GM19035 (cell line): ENCODE measurements at regions not wholly inside any gene's neighbourhood (a gene's known extent, or its start where the extent isn't known, plus 50 kb on each side); places are given as distances from the start of the nearest gene placed in this dataset.

Source experiments
- ATAC-seq: cut with Tn5 transposase; IDR thresholded peaks from one replicate; pipeline ENCODE4 v1.9.1; 2021; ENCODE audit not compliant: unreplicated experiment

DNA sequence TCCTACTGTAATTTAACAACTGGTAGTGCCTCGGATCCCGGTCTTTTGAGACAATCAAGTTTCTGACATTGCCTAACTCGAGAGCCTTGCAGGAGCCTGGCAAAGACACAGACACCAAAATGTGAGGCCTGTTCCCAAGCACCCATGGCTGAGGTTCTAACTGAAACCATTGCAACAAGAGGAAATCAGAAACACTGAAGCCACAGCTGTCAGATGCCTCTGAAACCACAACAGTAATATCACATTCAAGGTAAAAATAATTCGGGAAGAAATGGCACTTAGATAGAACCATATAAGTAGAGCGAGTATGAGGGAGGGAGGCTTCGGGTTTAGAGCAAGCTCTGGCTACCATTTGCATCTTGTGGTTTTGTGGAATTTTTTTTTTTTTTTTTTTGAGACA lies 285.9 kb downstream of the FBXO15 start:
- no peak for ATAC-seq

DNA sequence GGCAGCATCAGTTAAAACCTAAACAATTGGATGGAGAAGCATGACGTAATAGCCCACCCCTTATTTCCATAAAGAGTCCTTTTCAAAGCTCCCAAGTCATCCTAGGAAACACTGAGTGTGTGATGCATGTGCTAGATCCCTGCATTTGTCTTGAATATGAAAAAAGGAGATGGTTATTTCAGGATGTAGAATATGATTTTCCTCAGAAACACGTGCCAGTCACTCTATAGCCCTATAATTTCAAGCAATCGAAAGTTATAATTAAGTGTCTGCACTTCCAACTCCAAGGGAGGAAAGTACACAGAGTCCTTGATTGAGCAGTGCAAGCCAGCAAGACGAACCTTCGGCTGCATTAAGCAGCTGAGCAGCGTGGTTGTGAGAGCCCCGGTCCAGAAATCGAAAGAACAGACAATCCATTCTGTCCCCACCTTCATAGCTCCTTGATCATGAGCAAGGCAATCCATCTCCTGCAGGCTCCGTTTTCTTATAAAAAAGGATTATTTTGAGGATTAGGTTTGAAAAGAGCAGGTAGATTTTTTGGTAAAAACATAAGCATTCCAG lies 287.7 kb downstream of the FBXO15 start:
- no peak for ATAC-seq

- no peak for ATAC-seq
These were observed 294.7 kb downstream of the FBXO15 start for GRCh38 chr18:73852789-73853549.

- no peak for ATAC-seq
These were observed 296.9 kb downstream of the FBXO15 start for GRCh38 chr18:73850782-73851181.

DNA sequence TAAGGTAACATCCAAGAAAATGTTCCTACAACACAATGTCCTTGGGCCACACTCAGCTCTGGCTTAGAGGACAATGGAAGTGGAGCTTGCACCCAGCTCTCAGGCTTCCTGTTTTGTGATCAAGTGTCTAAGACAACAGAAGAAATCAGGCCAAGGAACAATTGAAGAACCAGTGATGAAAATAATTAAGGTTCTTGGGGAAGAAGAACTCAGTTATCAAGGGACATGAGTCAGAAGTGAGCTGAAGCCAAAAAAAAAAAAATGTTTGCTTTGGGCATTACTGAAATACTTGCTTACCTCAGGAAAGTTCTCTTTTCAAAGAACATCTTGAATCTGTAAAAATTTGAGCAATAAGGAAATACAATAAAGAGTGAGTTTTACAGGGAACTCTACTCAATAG lies 299.0 kb downstream of the FBXO15 start:
- ATAC-seq, result no peak

DNA sequence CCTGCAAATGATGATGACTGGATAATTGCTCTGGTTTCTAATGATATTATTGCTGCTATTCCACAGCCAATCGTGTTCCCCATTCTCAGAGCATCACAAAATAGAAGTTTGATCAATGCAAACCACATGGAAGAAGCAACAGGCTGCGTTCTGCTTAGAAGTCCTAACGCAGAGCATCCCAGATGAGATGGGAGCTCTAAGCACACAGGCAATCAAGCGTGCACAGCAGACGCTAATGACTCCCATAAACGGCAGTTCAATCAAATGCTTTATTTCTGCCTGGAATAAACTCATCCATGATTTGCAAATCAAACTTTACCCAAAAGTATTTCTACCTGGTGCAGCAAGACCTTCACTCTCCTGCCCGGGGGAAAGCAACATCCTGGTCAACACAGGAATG lies 304.2 kb downstream of the FBXO15 start:
- no peak for ATAC-seq

DNA sequence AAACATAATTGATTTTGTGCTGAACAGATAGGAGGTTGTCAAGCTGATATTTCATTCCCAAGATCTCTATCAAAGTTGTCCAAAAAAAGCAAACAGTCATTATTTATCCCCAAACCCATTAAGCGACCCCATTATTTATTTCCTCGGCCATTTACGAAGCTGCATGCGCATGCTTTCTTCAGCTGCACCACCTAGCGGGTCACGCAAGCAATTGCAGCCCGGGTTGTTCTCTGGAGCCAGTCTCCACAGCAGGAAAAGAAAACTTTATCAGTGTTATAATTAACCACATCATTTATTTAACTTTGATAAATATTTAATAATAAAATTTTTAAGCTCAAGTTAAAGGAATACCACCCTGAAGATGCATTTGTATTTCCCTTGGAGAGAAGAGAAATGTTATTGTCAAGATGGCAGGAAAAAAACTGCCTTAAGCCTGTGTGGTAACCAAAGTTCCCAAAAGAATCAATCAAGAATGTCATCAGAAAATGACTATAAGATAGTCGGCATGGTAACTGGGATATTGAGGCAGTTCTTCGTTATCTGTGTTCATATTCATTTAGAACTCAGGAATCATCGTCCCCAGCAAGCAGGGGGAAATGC lies 304.7 kb downstream of the FBXO15 start:
- ATAC-seq, result peak; percentile 85

GRCh38 chr18:73841661-73842060 lies 306.0 kb downstream of the FBXO15 start:
- ATAC-seq, result no peak

GRCh38 chr18:73840319-73840945 lies 307.2 kb downstream of the FBXO15 start:
- no peak for ATAC-seq

DNA sequence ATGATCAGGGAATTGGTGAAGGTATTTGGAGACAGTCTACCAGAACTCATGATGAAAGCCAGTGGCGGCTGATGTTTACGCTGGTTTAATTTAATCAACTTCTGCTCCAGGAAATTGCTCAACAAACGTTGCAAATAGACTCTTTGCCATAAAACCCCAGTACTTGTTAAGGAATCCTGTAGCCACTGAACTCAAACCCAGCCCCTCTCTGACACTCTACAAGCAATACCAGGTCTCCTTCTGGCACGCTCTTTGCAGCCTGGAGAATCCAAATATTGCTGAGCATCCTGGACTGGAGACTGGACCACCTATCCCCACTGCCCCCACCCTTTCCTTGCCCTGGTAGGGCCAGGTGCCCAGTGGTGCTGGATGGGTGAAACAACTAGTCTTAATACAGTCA lies 308.2 kb downstream of the FBXO15 start:
- ATAC-seq, result no peak

DNA sequence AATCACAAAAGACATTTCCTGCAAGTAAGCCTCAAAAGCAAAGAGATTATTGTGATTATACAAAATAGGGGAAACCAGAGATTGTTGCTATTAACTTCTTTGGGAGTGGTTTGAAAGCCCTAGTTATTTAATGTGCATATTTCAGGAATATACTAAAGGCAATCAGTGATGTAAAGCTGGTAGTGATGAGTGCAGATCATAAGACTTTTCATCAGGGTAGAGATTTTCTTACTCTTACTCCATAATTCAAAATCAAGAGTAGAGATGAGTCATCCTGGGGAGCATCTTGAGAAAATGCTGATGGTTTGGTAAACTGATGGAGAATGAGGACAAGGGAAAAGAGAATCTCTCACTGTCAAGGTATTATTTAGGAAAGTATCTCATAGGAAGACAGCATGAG lies 309.5 kb downstream of the FBXO15 start:
- ATAC-seq, result no peak

DNA sequence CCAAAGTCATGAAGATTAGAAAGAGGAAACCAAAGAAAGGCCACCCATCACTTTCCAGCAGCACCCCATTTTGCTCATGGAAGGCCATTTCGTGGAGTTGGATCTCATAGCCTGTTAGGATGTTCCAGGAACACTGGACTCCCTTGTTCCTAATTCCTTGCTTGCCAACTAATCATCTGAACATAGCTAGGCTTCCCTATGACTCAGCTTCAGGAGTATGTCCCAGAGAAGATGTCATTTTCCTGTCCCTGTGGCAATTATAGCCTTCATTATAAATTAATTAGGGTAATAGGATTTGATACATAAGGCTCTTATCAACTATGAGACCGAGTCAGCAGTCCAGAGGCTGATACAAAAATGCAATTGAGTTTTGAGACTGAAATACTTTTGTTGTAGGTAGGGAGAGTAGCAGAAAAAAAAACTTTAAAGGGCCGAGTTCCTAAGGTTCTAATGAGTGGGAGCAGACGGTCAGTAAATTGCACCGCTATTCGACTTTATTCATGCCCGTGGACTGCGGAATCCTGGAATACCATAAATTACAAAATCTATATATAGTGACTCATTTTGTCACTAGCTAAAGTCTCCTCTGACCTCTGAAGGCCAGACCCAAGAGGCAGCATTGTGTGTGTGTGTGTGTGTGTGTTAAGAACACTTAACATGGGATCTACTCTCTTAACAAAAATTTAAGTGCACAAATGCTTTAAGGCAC lies 311.8 kb downstream of the FBXO15 start:
- no peak for ATAC-seq

- ATAC-seq, result no peak
These were observed 312.6 kb downstream of the FBXO15 start for GRCh38 chr18:73835039-73835438.

- no peak for ATAC-seq
These were observed 315.9 kb downstream of the FBXO15 start for GRCh38 chr18:73831688-73832087.

- ATAC-seq, result no peak
These were observed 318.5 kb downstream of the FBXO15 start for GRCh38 chr18:73829146-73829545.

DNA sequence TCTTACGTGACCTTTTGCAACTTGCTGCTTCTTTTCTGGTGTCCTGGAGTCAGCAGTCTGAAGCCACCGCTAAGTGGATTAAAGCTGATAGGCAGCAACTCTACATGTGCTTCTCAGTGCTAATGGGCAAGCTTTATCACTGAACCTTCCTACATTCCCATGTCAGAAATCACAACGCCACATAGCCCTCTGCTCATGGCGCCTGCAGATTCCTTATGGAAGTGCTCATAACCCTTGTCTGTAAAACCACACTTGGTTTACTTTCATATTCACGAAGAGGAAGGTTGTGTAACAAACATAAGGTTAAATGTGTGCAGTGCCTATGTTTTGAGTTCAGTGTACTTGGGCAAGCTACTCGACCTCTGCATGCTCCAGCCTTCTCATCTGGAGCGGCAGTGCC lies 319.8 kb downstream of the FBXO15 start:
- ATAC-seq, result no peak

DNA sequence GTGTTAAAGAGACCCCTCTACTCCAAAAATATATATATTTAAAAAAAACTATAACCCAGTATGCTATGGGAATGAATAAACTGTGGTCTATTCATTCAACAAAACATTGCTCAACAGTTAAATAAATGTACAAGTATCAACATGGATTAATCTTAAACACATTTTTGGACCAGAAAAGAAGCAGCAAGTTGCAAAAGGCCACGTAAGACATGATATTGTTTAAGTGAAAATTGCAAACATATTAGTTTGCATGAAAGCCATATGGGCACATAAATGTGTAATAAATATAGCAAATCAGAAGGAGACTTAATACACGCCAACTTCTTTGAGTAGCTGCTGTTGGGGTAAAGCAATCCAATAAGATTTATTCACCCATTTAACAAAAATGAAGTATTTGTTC lies 321.5 kb downstream of the FBXO15 start:
- no peak for ATAC-seq

DNA sequence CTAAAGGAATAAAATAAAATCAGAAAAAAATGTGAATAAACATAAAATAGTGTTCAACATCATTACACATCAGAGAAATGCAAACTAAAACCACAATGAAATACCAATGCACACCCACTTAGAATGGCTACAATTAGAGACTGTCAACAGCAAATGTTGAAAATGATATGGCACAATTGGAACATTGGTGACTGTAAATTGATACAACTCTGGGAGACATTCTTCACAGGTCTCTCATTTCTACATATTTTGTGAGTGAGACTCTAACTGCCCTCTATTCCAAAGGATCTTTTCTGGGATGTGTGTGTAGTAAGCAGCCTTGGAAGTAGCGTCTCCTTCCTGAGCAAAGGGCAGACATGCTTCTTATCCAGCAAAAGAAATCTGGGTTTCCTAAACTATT lies 323.0 kb downstream of the FBXO15 start:
- ATAC-seq, result no peak

GRCh38 chr18:73812423-73812822 lies 335.2 kb downstream of the FBXO15 start:
- no peak for ATAC-seq

DNA sequence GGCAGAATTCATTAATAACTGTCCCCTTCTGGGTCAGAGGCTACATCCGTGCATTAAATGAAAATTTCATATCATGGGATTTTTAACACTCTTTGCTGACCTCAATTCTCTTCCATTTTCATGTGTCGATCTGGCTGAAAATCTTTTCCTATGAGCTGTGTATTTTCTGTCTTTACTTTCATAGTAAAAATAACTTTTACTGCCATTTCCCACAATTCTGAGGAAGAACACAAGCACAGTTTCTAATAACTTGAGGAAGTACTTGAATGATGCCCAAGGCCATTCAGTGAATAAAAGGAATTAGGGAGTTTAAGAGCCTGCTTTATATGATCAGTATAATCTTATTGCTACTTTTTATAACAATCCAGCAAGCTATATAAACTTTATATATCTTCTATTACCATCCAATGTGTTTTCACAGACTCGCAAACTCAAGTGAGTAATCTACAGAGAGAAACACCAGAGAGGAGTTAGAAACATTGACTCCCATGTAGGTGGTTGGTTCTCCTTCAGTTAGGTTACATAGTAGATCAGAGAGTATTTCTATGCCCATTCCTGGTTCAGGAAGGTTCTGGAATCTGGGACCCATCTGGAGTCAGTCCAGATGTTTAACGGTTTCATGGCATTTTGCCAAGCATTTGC lies 340.0 kb downstream of the FBXO15 start:
- no peak for ATAC-seq

DNA sequence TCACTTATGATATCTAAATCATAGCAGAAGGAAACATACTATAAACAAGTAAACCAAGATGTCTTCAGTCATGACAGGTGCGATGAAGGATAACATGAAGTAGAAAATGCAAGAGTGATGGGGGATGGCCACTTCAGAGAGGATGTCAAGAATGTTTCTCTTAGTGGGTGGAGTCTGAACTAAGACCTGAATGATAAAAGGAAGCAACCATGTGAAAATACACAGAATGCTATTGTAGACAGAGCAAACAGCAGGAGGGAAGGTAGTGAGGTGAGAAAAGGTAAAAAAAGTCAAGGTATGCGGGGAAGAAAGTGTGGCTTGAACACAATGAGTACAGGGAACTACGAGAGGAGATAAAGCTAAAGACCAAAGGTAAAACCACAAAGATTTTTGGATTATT lies 341.6 kb downstream of the FBXO15 start:
- ATAC-seq, result no peak
